Mesendoderm (in vitro differentiated cells): ENCODE measurements at regions not wholly inside any gene's neighbourhood (a gene's known extent, or its start where the extent isn't known, plus 50 kb on each side); places are given as distances from the start of the nearest gene placed in this dataset.

Source experiments
- DNase-seq: peaks from one replicate; pipeline ENCODE4 v3.0.0; 2013
- H2AK5ac ChIP-seq: 2 replicates; pipeline ENCODE4 v1.6.1; 2013; ENCODE audit warnings: low read length, inconsistent platforms
- H2BK120ac ChIP-seq: 2 replicates; pipeline ENCODE4 v1.6.1; 2013; ENCODE audit warnings: low read depth, mild to moderate bottlenecking, low read length, moderate library complexity, mixed read lengths
- H2BK15ac ChIP-seq: replicated peaks from 2 replicates; pipeline ENCODE4 v1.6.1; 2013; ENCODE audit warnings: low read depth, mild to moderate bottlenecking, moderate library complexity
- H2BK5ac ChIP-seq: 2 replicates; pipeline ENCODE4 v1.6.1; 2013; ENCODE audit warnings: low read length, inconsistent platforms
- H3K18ac ChIP-seq: 2 replicates; pipeline ENCODE4 v1.6.1; 2013; ENCODE audit warnings: mild to moderate bottlenecking, low read length, mixed read lengths
- H3K23ac ChIP-seq: one replicate; pipeline ENCODE4 v1.6.1; 2013; ENCODE audit warnings: low read length
- H3K27ac ChIP-seq: 2 replicates; pipeline ENCODE4 v1.5.1; 2013; ENCODE audit warnings: low read depth, mild to moderate bottlenecking, inconsistent platforms, low read length, moderate library complexity
- H3K27me3 ChIP-seq: 2 replicates; pipeline ENCODE4 v1.6.1; 2013; ENCODE audit warnings: low read length, control low read depth, mild to moderate bottlenecking, inconsistent platforms; ENCODE audit not compliant: insufficient read depth, poor library complexity
- H3K36me3 ChIP-seq: 2 replicates; pipeline ENCODE4 v1.6.1; 2013; ENCODE audit warnings: low read length, inconsistent platforms; ENCODE audit not compliant: control insufficient read depth, insufficient read depth
- H3K4ac ChIP-seq: one replicate; pipeline ENCODE4 v1.6.1; 2013; ENCODE audit warnings: low read depth, mild to moderate bottlenecking, low read length, moderate library complexity
- H3K4me1 ChIP-seq: 2 replicates; pipeline ENCODE4 v1.6.1; 2013; ENCODE audit warnings: low read depth, low read length, inconsistent platforms; ENCODE audit not compliant: control insufficient read depth
- H3K4me2 ChIP-seq: 2 replicates; pipeline ENCODE4 v1.6.1; 2013; ENCODE audit warnings: low read length
- H3K4me3 ChIP-seq: 2 replicates; pipeline ENCODE4 v1.5.1; 2013; ENCODE audit warnings: mild to moderate bottlenecking, low read length
- H3K56ac ChIP-seq: one replicate; pipeline ENCODE4 v1.6.1; 2013; ENCODE audit warnings: low read length
- H3K79me1 ChIP-seq: 2 replicates; pipeline ENCODE4 v1.6.1; 2013; ENCODE audit warnings: low read length, inconsistent platforms
- H3K79me2 ChIP-seq: 2 replicates; pipeline ENCODE4 v1.6.1; 2013; ENCODE audit warnings: mild to moderate bottlenecking, low read length; ENCODE audit not compliant: control insufficient read depth, insufficient read depth
- H3K9ac ChIP-seq: 2 replicates; pipeline ENCODE4 v1.6.1; 2013; ENCODE audit warnings: low read length, inconsistent platforms
- H4K5ac ChIP-seq: one replicate; pipeline ENCODE4 v1.6.1; 2013; ENCODE audit warnings: low read length
- H4K8ac ChIP-seq: one replicate; pipeline ENCODE4 v1.6.1; 2013; ENCODE audit warnings: low read depth, mild to moderate bottlenecking, control low read depth, low read length, moderate library complexity
- WGBS: extraction: QIAGEN DNeasy Blood & Tissue Kit; methylation state at CpG from one replicate; pipeline ENCODE4 v1.1.7; 2013; ENCODE audit warnings: low lambda C conversion rate, missing lambda C conversion rate; ENCODE audit not compliant: insufficient coverage; ENCODE audit errors: extremely low coverage; 5-methylcytosine and 5-hydroxymethylcytosine counted together

GRCh38 chr1:30295266-30295665, 428.1 kb downstream of the MATN1 start:
- Histone ChIP-seq H4K8ac (no peak overlapping the region), H3K36me3 (no peaks in the 10 kb centered on the region), H3K4me1 (peaks cover 2% of the 10 kb centered on the region), H3K79me2 (no peaks in the 10 kb centered on the region), H3K79me1 (no peaks in the 10 kb centered on the region), H3K23ac (no peak overlapping the region), H2BK5ac (no peak overlapping the region), H3K27me3 (no peaks in the 10 kb centered on the region), H3K9ac (no peak overlapping the region), H3K27ac (no peak overlapping the region), H3K18ac (no peak overlapping the region), H3K4me2 (no peak overlapping the region), H2BK120ac (no peak overlapping the region), H4K5ac (no peak overlapping the region), H3K4me3 (no peak overlapping the region), H2AK5ac (no peak overlapping the region), H3K4ac (no peak overlapping the region), H2BK15ac (no peak overlapping the region), H3K56ac (no peak overlapping the region)
- no CpG with 5 or more reads among the region's 2 CpGs for WGBS
- DNase-seq = no peak

- Histone ChIP-seq H3K4me1 (no peaks in the 10 kb centered on the region), H3K18ac (no peak overlapping the region), H3K79me1 (no peaks in the 10 kb centered on the region), H3K79me2 (no peaks in the 10 kb centered on the region), H3K27me3 (no peaks in the 10 kb centered on the region), H3K4ac (no peak overlapping the region), H2AK5ac (no peak overlapping the region), H4K5ac (no peak overlapping the region), H3K23ac (no peak overlapping the region), H3K9ac (no peak overlapping the region), H2BK5ac (no peak overlapping the region), H4K8ac (no peak overlapping the region), H3K27ac (no peak overlapping the region), H3K4me2 (no peak overlapping the region), H3K4me3 (no peak overlapping the region), H2BK15ac (no peak overlapping the region), H2BK120ac (no peak overlapping the region), H3K56ac (no peak overlapping the region), H3K36me3 (no peaks in the 10 kb centered on the region)
- no peak for DNase-seq
- WGBS = no CpG with 5 or more reads among the region's 1 CpG
Observed at GRCh38 chr1:30294508-30294907, 428.9 kb downstream of the MATN1 start.

- Histone ChIP-seq H3K79me1 (no peaks in the 10 kb centered on the region), H3K4me1 (no peaks in the 10 kb centered on the region), H2BK15ac (no peak overlapping the region), H3K27ac (no peak overlapping the region), H2BK120ac (no peak overlapping the region), H3K4ac (no peak overlapping the region), H2AK5ac (no peak overlapping the region), H3K4me3 (no peak overlapping the region), H3K18ac (no peak overlapping the region), H4K8ac (no peak overlapping the region), H4K5ac (no peak overlapping the region), H3K79me2 (no peaks in the 10 kb centered on the region), H3K23ac (no peak overlapping the region), H3K4me2 (no peak overlapping the region), H2BK5ac (no peak overlapping the region), H3K36me3 (no peaks in the 10 kb centered on the region), H3K56ac (no peak overlapping the region), H3K27me3 (no peaks in the 10 kb centered on the region), H3K9ac (no peak overlapping the region)
- no CpG with 5 or more reads among the region's 3 CpGs for WGBS
- no peak for DNase-seq
Observed at GRCh38 chr1:30292451-30292850, 430.9 kb downstream of the MATN1 start.

- no peaks in the 10 kb centered on the region for H3K79me1 ChIP-seq
- H2BK120ac ChIP-seq = no peak overlapping the region
- H3K4ac ChIP-seq = no peak overlapping the region
- H3K27me3 ChIP-seq = no peaks in the 10 kb centered on the region
- DNase-seq = no peak
- no peak overlapping the region for H3K4me3 ChIP-seq
- no peak overlapping the region for H3K23ac ChIP-seq
- H3K9ac ChIP-seq = no peak overlapping the region
- no peaks in the 10 kb centered on the region for H3K4me1 ChIP-seq
- no peak overlapping the region for H4K8ac ChIP-seq
- H4K5ac ChIP-seq = no peak overlapping the region
- H3K4me2 ChIP-seq = no peak overlapping the region
- no peak overlapping the region for H3K56ac ChIP-seq
- no peaks in the 10 kb centered on the region for H3K79me2 ChIP-seq
- no peak overlapping the region for H2BK5ac ChIP-seq
- no peak overlapping the region for H2BK15ac ChIP-seq
- H3K36me3 ChIP-seq = no peaks in the 10 kb centered on the region
- H3K18ac ChIP-seq = no peak overlapping the region
- no peak overlapping the region for H2AK5ac ChIP-seq
- H3K27ac ChIP-seq = no peak overlapping the region
Observed at GRCh38 chr1:30291526-30291925, 431.9 kb downstream of the MATN1 start.

GRCh38 chr1:30290581-30290980, 432.8 kb downstream of the MATN1 start:
- H3K4me3 ChIP-seq = no peak overlapping the region
- no peak overlapping the region for H2BK15ac ChIP-seq
- no peak for DNase-seq
- no peaks in the 10 kb centered on the region for H3K36me3 ChIP-seq
- no peaks in the 10 kb centered on the region for H3K79me1 ChIP-seq
- H2BK5ac ChIP-seq = no peak overlapping the region
- H3K27ac ChIP-seq = no peak overlapping the region
- no peak overlapping the region for H3K56ac ChIP-seq
- no CpG with 5 or more reads among the region's 1 CpG for WGBS
- no peak overlapping the region for H3K9ac ChIP-seq
- H2AK5ac ChIP-seq = no peak overlapping the region
- no peak overlapping the region for H3K23ac ChIP-seq
- no peak overlapping the region for H4K8ac ChIP-seq
- no peak overlapping the region for H4K5ac ChIP-seq
- no peak overlapping the region for H3K4ac ChIP-seq
- H3K27me3 ChIP-seq = no peaks in the 10 kb centered on the region
- no peak overlapping the region for H3K4me2 ChIP-seq
- no peaks in the 10 kb centered on the region for H3K79me2 ChIP-seq
- no peak overlapping the region for H3K18ac ChIP-seq
- H2BK120ac ChIP-seq = no peak overlapping the region
- H3K4me1 ChIP-seq = no peaks in the 10 kb centered on the region

GRCh38 chr1:30287976-30288375, 435.4 kb downstream of the MATN1 start:
- H4K8ac ChIP-seq = no peak overlapping the region
- no peak overlapping the region for H3K4me3 ChIP-seq
- H3K79me2 ChIP-seq = no peaks in the 10 kb centered on the region
- no peaks in the 10 kb centered on the region for H3K4me1 ChIP-seq
- no peak overlapping the region for H2AK5ac ChIP-seq
- H2BK15ac ChIP-seq = no peak overlapping the region
- H3K4me2 ChIP-seq = no peak overlapping the region
- H3K56ac ChIP-seq = no peak overlapping the region
- no peak for DNase-seq
- no peak overlapping the region for H3K9ac ChIP-seq
- H3K23ac ChIP-seq = no peak overlapping the region
- no peaks in the 10 kb centered on the region for H3K79me1 ChIP-seq
- H3K18ac ChIP-seq = no peak overlapping the region
- no peak overlapping the region for H3K27ac ChIP-seq
- no peak overlapping the region for H2BK5ac ChIP-seq
- no peak overlapping the region for H2BK120ac ChIP-seq
- no peaks in the 10 kb centered on the region for H3K27me3 ChIP-seq
- no peak overlapping the region for H4K5ac ChIP-seq
- no CpG with 5 or more reads among the region's 8 CpGs for WGBS
- H3K36me3 ChIP-seq = no peaks in the 10 kb centered on the region
- H3K4ac ChIP-seq = no peak overlapping the region
